NAMALWA (cell line): ENCODE measurements at regions not wholly inside any gene's neighbourhood (a gene's known extent, or its start where the extent isn't known, plus 50 kb on each side); places are given as distances from the start of the nearest gene placed in this dataset.
A peak's percentile ranks its signal among the peaks of the same experiment; 100 is the strongest.

Source experiments
- DNase-seq: peaks from one replicate; pipeline ENCODE4 v3.0.0-alpha.2; 2015; ENCODE audit warnings: low spot score

DNA sequence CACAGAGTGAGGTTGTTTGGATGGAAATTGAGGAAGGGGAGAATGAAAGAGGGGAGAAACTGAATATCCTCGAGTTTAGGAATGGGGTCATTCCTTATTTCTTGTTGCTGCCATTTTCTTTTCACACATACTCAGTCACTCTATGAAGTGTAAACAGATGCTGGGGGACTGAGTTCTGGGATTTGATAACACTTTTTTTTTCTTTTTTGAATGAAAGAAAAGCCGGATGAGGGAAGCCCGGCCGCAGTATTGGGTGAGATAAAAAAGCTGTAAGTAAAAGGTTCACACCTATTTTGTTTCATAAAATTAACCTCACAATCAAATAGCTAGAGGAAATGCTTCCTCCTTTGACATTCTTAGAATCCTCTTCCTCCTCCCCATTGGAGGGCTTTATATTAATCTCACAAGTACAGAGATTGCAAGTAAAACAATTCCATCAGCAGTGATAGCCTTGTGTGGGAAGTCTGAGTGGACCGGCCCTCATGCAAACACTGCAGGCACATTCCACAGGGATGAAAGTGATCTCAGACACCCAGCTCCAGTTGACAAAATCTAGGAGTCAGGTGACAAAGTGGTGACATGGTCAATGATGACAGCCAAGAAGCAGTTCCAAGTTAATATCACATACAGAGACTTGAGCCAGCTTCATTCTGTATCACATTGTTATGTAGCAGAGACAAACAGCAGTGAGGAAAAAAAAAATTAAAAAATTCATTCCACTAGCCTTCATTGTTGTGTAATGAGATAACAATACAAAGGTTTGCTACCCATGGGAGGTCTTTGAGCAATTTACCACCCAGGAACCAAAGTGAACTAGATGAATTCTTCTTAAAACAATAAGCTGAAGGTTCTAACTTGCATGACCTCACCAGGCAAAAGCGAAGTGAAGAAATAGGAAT, 391.1 kb upstream of the HSF2 start:
- DNase-seq = no peak

- DNase-seq = no peak
Measured at GRCh38 chr6:122009000-122009350, 390.5 kb upstream of the HSF2 start.

DNA sequence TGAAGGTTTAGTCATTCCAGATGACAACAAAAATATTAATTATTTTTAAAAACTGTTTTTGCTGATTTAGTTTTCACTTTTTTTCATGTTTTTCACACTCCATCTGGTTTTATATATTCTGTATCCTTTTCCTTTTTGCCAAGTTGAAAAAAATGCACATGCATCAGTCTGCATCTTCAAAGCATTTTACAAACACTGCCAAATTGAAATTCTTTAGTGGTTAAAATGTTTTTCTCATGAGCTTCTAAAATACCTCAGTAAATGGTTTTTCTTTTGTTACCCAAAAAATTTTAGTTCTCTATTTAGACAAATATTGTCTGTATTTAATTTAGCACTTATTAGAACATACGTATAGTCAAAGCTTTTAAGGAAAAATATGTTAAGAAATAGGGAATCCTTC, 386.9 kb upstream of the HSF2 start:
- DNase-seq = no peak

DNA sequence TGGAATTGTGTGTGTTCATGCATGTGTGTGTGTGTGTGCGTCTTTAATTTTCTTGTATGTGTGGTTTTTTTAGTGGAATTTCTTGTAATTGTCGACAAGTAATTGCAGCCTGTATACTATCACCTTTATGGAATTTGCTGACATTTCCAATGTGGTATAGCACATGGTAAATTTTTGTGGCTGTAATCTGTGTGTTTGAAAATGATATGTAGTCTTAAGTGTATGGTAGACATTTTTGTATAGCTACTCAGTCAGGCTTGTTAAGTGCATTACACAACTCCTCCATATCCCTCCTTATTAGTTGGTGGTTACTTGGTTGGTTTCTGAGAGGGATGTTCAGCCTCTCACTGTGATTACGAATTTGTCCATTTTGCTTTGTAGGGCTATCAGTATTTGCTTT, 384.5 kb upstream of the HSF2 start:
- no peak for DNase-seq

- no peak for DNase-seq
Measured at GRCh38 chr6:122020588-122021264, 378.7 kb upstream of the HSF2 start.

- DNase-seq = no peak
Measured at GRCh38 chr6:122025104-122025503, 374.3 kb upstream of the HSF2 start.

DNA sequence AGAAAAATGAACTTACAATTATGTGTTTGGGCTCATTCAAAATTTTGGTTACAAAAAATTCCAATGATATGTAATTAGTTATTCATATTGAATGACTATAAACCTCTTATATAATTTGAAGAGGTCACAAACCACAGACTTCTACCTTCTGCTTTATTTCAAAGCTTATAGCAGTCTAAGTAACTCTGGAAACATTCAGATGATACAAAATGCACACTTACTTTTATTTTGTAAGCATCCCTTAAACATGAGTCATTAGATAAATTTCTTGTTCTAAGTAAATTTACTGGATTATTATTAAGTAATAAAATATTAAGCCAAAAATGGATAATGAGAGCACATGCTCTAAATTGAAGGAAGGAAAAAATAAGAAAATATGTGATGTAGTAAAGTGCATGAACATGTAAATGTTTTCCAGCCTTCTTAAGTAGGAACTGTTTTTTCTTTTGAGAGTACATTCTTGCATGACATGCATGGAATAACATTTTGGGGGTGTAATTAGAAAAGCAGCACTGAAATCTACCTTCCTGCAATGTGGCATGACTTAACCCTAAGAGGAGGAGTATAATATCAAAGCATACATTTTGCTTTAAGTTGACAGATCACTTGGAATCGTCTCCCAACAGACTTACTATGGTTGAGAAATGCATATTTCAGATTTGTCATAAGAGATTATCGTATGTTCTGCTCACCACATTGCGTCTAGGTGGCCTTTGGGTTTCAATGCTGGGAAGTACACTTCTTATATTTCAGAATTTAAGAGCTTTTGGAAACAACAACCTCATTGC, 372.7 kb upstream of the HSF2 start:
- DNase-seq = no peak

DNA sequence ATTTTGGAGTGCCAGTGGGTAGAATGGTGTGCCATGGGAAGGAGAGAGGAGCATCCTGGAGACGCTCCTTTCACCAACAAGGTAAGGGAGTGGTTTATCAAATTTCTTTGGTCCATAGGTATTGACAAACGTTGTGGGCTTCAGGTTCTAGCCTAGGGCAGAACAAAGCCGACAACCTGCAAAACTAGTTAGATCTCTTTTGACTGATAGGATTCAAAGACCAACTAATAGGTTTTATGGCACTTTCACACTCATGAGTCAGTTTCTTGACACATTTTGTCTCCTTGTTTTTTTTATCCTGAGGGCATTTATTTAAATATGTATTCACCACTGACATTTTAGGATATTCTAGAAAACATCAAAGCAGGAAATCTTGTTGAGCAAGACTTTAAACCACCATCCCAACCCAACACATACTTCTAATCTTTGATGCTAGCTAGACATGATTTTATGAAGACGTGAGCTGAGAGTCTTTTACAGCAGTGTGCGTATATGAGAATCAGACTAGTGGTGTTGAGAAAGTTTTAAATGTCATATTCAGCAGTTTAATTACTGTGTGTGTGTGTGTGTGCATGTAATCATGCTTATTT, 370.4 kb upstream of the HSF2 start:
- DNase-seq = no peak

GRCh38 chr6:122033564-122034181, 365.8 kb upstream of the HSF2 start:
- DNase-seq = peak; percentile 56

DNA sequence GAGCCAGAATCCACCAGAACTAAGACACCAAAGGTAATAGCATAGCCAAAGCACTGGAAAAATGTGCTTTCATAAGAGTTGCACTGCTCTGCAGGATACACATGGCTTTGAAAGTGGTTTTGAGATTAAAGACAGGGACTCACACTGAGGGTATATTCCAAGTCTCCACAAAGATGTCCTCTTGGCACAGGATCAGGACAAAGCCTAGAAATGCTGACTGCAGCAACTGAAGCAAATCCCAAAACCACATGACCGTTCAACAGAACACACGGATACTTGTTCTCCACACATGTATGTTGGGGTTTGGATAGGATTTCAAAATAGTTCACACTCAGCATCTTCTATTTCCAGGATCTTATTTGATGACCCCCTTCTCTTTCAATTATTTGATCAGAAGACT, 364.3 kb upstream of the HSF2 start:
- DNase-seq = no peak

DNA sequence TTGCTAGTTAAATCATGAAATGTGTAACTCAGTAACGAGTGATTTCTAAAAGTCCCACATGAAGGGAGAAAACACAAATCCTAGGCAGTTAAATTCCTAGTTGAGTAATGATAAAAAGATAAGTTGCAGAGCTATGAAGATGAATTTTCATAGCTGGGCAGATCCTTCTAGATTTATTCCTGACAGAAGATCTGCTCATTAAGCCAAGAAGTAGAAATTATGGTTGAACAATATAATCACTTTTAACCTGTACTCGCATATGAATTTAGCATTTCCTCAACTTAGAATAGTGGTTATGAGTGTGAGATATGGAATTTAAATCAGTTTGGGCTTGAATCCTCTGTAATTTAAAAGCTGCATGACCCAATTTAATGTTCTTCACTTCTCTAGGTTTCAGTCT, 359.2 kb upstream of the HSF2 start:
- no peak for DNase-seq

GRCh38 chr6:122042380-122042779, 357.1 kb upstream of the HSF2 start:
- no peak for DNase-seq

DNA sequence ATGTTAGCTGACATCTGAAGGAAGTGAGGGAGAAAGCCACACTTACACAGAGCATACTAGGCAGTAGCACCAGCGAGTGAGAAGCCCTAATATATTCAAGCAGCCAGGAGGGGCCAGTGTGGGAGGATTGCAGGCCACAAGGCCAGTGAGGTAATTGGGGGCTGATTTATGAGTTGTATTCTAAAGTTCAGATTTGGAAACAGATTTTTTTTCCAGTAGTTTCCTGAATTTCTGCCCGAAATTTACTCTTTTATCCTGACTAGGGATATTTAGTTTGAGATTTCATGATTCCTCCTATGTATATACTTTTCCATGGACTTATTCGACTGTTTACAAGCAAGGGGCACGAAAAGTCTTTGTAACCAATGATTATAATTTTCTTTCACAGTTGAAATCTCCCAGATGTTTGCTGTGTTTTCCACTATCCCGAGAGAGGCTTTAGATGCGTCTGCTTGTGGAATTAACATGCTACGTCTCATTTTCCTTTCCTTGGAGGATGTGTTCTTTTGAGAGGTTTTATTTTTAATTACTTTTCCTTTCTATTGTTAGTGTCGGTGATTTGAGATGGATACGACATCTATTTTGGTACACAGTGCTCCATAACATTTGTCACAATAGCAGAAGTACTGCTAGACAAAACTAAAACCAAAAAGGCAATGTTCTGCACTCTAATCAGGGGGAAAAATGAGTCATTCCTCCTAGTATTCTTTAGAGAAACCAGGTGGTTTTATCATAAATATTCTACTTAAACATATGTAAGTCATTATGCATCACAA, 356.3 kb upstream of the HSF2 start:
- DNase-seq = no peak

- DNase-seq = no peak
Measured at GRCh38 chr6:122048570-122048969, 350.9 kb upstream of the HSF2 start.

DNA sequence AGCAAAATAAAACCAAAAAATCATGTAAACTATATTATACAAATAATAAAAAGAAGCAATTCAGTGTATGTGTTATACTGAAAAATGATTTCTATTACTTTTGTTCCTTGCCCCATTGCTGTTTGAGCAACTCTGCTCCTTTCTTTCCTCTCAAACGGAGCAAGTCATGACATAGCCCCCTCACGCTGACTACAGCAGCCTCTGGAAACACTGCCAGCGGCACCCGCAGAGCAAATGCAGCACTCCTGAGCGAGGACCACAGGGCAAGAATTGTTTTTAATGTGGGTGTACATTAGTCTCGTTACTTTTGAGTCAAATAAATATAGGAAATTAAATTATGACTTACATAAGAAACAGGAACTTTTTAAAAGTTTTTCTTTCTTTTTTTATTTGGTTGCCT, 350.1 kb upstream of the HSF2 start:
- DNase-seq = no peak

DNA sequence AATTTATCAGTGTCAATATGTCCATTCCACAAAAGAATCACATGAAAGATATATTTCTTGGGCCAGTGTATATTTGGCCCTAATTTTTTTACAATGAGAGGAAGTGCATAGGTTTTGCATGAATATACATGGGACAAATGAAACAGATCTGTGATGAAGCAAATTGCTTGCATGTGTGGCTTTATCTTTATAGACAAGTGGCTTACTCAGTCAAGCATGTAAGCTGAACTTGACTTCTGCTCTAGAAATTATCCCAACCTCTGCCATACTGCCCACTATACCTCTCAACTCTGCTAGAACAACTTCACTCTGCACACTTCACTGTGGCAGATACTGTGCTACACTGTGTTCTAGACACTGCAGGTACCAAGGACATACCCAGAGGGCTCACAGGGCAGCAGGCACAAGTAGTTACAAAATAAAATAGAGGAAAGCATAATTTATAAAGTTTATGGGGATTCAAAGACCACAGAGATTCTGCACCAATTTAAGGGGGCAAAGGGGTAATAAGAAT, 349.2 kb upstream of the HSF2 start:
- no peak for DNase-seq

- DNase-seq = no peak
Measured at GRCh38 chr6:122052346-122052900, 347.0 kb upstream of the HSF2 start.

GRCh38 chr6:122059918-122060317, 339.5 kb upstream of the HSF2 start:
- no peak for DNase-seq

- no peak for DNase-seq
Measured at GRCh38 chr6:122061855-122062254, 337.6 kb upstream of the HSF2 start.

- DNase-seq = no peak
Measured at GRCh38 chr6:122063076-122063475, 336.4 kb upstream of the HSF2 start.

DNA sequence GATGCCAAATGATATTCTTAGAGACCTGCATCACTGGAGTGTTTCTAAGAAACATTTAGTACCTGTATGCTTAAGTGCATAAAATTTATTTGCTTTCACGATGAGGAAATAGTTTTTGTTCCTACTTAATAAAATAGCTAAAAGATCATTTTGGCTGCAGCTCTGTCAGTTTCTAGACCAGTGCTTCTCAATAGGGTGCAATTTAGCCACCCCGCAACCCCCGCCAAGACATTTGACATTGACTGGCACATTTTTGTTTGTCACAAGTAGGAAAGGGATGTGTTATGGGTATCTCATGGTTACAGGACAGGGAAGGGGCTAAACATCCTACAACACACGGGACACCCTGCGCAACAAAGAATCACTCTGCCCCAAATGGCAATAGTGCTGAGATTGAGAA, 335.7 kb upstream of the HSF2 start:
- no peak for DNase-seq
